WTC11 (cell line): ENCODE measurements at regions not wholly inside any gene's neighbourhood (a gene's known extent, or its start where the extent isn't known, plus 50 kb on each side); places are given as distances from the start of the nearest gene placed in this dataset.

Experiments used
- ATAC-seq: fragments of 200-7000 bp; cut with Tn5 transposase; 2 replicates; pipeline ENCODE4 v1.10.0; 2021; ENCODE audit warnings: mild to moderate bottlenecking, moderate library complexity
- CTCF ChIA-PET: fragments of 300-600 bp; sonication (Branson Sonifier 250); formaldehyde crosslinking; loops from one replicate; lab custom pipeline; 2021; ENCODE audit warnings: antibody characterized with exemption; lab: Charles Lee
- POLR2A ChIA-PET: fragments of 350-600 bp; sonication (Branson Sonifier 250); formaldehyde crosslinking; loops from one replicate; lab custom pipeline; 2021; ENCODE audit warnings: antibody characterized with exemption; lab: Charles Lee
- DNase-seq: peaks from one replicate; pipeline ENCODE4 v3.0.0; 2021; ENCODE audit warnings: low spot score
- H3K27ac Mint-ChIP-seq: 2 replicates; pipeline ENCODE4 v1.8.0; 2021; ENCODE audit warnings: mixed read lengths
- H3K27me3 Mint-ChIP-seq: 2 replicates; pipeline ENCODE4 v1.8.0; 2021; ENCODE audit warnings: low read depth, mild to moderate bottlenecking, moderate library complexity, mixed read lengths
- H3K36me3 Mint-ChIP-seq: 2 replicates; pipeline ENCODE4 v1.8.0; 2021; ENCODE audit warnings: mixed read lengths
- H3K4me1 Mint-ChIP-seq: 2 replicates; pipeline ENCODE4 v1.8.0; 2022; ENCODE audit warnings: mixed read lengths
- H3K4me3 Mint-ChIP-seq: 2 replicates; pipeline ENCODE4 v1.8.0; 2021; ENCODE audit warnings: mild to moderate bottlenecking, moderate library complexity, mixed read lengths
- H3K9me3 Mint-ChIP-seq: 2 replicates; pipeline ENCODE4 v1.8.0; 2021; ENCODE audit warnings: mixed read lengths
- EMX1 ChIP-seq: fragments of 250-450 bp; sonication (Bioruptor Pico); IDR thresholded peaks from 2 replicates; pipeline ENCODE4 v1.8.0; 2021; ENCODE audit warnings: mild to moderate bottlenecking
- ETV6 ChIP-seq: sonication (generic); formaldehyde crosslinking; IDR thresholded peaks from 2 replicates; pipeline ENCODE4 v1.8.1; 2022; ENCODE audit warnings: mild to moderate bottlenecking, missing genetic modification reagents
- GRHL2 ChIP-seq: fragments of 250-450 bp; sonication (Bioruptor Pico); IDR thresholded peaks from 2 replicates; pipeline ENCODE4 v1.8.0; 2022; ENCODE audit warnings: mild to moderate bottlenecking, moderate library complexity; ENCODE audit not compliant: insufficient replicate concordance, severe bottlenecking
- JAZF1 ChIP-seq: fragments of 250-450 bp; sonication (Bioruptor Pico); IDR thresholded peaks from 2 replicates; pipeline ENCODE4 v1.9.0; 2021; ENCODE audit warnings: moderate library complexity, mild to moderate bottlenecking, inconsistent platforms
- MXD4 ChIP-seq: fragments of 250-450 bp; sonication (Bioruptor Pico); IDR thresholded peaks from 2 replicates; pipeline ENCODE4 v1.8.0; 2021; ENCODE audit warnings: mild to moderate bottlenecking, moderate library complexity, borderline replicate concordance
- RELA ChIP-seq: sonication (generic); formaldehyde crosslinking; IDR thresholded peaks from 2 replicates; pipeline ENCODE4 v1.8.1; 2022; ENCODE audit warnings: missing genetic modification reagents, mild to moderate bottlenecking, borderline replicate concordance
- TEAD4 ChIP-seq: sonication (generic); formaldehyde crosslinking; IDR thresholded peaks from 2 replicates; pipeline ENCODE4 v1.8.0; 2022; ENCODE audit warnings: mild to moderate bottlenecking, missing genetic modification reagents
- TF ChIP-seq, protein P1 (sequence below): fragments of 250-450 bp; sonication (Bioruptor Pico); IDR thresholded peaks from 2 replicates; pipeline ENCODE4 v1.9.0; 2021; ENCODE audit warnings: moderate library complexity, mild to moderate bottlenecking, inconsistent platforms, borderline replicate concordance
- TF ChIP-seq, protein P2 (sequence below): fragments of 250-450 bp; sonication (Bioruptor Pico); conservative IDR thresholded peaks from 2 replicates; pipeline ENCODE4 v1.9.0; 2021; ENCODE audit warnings: mild to moderate bottlenecking
- TF ChIP-seq, protein P3 (sequence below): fragments of 250-450 bp; sonication (Bioruptor Pico); IDR thresholded peaks from 2 replicates; pipeline ENCODE4 v2.1.2; 2022; ENCODE audit warnings: mild to moderate bottlenecking, moderate library complexity
- TF ChIP-seq, protein P4 (sequence below): sonication (generic); formaldehyde crosslinking; IDR thresholded peaks from 2 replicates; pipeline ENCODE4 v1.8.1; 2023; ENCODE audit warnings: mild to moderate bottlenecking, missing genetic modification reagents, moderate library complexity
- TF ChIP-seq, protein P5 (sequence below): sonication (generic); formaldehyde crosslinking; IDR thresholded peaks from 2 replicates; pipeline ENCODE4 v1.8.1; 2023; ENCODE audit warnings: mild to moderate bottlenecking, missing genetic modification reagents

DNA sequence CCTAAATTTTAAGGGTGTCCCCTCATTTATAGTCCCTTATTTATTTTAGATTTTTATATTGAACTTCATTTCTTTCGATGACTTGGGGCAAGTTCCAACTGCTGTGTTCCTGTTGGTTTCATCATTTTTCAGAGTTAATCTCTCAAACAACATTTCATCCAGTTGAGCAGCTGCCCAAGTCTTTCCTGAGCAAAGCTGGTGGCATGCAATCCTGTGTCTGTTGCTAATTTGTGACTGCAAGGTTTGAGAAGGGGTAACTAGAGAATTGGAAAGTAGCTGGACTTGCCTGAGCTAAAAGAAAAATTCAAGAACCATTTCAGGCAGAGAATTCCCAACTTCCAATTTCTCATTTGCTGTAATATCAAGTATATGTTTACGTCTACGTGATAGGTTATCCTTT lies 881.5 kb upstream of the SLC35B3 start:
- H3K9me3 Mint-ChIP-seq = no peaks in the 10 kb centered on the region
- CTCF ChIA-PET = no interaction called here
- ATAC-seq (no peak), DNase-seq (no peak)
- peaks cover 29% of the 10 kb centered on the region for H3K4me1 Mint-ChIP-seq
- H3K36me3 Mint-ChIP-seq = no peaks in the 10 kb centered on the region
- H3K4me3 Mint-ChIP-seq = no peak overlapping the region
- H3K27ac Mint-ChIP-seq = no peak overlapping the region
- TF ChIP-seq, protein P1, sequence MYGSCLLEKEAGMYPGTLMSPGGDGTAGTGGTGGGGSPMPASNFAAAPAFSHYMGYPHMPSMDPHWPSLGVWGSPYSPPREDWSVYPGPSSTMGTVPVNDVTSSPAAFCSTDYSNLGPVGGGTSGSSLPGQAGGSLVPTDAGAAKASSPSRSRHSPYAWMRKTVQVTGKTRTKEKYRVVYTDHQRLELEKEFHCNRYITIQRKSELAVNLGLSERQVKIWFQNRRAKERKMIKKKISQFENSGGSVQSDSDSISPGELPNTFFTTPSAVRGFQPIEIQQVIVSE (CRISPR knock-in tag) = no peak
- TF ChIP-seq, protein P2, sequence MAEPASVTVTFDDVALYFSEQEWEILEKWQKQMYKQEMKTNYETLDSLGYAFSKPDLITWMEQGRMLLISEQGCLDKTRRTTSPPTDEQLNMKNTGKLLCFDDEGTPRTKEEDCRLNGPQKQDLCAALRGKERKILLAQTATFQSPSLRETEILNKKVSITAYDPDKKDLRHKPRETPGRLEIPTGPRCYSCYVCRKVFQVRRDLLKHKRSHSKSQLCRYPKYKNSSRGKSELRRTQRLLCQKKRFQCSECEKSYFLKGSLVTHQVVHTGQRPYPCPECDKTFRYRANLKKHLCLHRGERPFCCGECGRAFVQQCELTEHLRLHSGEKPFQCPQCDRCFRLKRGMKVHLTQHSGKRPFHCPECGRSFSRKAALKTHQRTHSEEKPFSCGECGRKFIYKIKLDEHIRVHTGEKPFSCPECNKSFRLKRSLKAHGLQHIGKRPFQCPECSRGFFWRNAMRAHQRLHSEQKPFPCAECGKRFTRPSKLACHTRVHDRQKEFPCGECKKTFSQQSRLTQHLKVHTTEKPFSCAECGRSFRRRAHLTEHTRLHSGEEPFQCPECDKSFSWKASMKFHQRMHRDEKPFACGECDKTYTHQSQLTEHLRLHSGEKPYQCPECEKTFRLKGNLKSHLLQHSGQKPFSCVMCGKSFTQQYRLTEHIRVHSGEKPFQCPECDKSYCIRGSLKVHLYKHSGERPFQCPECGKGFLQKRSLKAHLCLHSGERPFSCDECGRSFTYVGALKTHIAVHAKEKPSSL (CRISPR knock-in tag) = no peak
- TF ChIP-seq ETV6 (CRISPR knock-in tag) = no peak
- no peak for TF ChIP-seq TEAD4 (CRISPR knock-in tag)
- POLR2A ChIA-PET = no interaction called here
- H3K27me3 Mint-ChIP-seq = no peaks in the 10 kb centered on the region

DNA sequence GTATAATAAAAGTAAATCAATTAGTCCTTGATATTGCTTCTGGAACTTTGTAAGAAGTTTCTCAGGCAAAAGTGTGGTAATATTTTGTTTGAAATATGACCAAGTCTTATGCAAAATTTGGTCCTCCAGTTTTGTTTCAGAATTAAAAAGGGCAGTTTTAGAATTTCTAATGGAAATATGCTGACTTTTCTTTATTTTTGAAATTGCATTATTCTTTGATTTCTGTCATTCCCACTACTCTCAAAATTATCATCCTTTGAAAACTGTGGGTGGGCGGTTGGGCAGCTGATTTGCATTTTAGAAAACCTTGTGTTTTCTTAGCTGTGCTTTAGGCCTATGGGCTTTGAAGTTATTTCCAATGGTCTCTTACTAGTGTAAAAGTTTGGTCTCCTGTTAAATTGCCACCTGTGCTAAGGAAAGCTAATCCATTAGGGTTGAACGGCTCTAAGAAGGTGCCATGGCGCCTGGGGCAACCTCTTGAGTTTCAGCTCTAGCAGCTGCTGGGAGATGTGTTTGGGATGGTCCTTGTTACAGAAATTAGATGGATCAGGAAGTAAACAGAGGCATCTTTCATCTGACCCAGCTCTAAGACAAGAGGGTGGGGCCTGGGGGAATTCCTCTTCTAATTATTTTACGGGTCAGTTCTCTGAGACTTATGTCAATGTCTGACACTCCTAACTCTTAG lies 880.8 kb upstream of the SLC35B3 start:
- ChIA-PET CTCF (no interaction called here), POLR2A (no interaction called here)
- no peak overlapping the region for H3K4me3 Mint-ChIP-seq
- no peaks in the 10 kb centered on the region for H3K9me3 Mint-ChIP-seq
- no peaks in the 10 kb centered on the region for H3K36me3 Mint-ChIP-seq
- H3K27me3 Mint-ChIP-seq = no peaks in the 10 kb centered on the region
- ATAC-seq = no peak
- H3K27ac Mint-ChIP-seq = no peak overlapping the region
- DNase-seq = no peak
- H3K4me1 Mint-ChIP-seq = peaks cover 23% of the 10 kb centered on the region
- TF ChIP-seq RELA (CRISPR knock-in tag) (no peak), TEAD4 (CRISPR knock-in tag) (no peak)
- TF ChIP-seq, protein P3, sequence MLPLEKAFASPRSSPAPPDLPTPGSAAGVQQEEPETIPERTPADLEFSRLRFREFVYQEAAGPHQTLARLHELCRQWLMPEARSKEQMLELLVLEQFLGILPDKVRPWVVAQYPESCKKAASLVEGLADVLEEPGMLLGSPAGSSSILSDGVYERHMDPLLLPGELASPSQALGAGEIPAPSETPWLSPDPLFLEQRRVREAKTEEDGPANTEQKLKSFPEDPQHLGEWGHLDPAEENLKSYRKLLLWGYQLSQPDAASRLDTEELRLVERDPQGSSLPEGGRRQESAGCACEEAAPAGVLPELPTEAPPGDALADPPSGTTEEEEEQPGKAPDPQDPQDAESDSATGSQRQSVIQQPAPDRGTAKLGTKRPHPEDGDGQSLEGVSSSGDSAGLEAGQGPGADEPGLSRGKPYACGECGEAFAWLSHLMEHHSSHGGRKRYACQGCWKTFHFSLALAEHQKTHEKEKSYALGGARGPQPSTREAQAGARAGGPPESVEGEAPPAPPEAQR (CRISPR knock-in tag) = no peak

DNA sequence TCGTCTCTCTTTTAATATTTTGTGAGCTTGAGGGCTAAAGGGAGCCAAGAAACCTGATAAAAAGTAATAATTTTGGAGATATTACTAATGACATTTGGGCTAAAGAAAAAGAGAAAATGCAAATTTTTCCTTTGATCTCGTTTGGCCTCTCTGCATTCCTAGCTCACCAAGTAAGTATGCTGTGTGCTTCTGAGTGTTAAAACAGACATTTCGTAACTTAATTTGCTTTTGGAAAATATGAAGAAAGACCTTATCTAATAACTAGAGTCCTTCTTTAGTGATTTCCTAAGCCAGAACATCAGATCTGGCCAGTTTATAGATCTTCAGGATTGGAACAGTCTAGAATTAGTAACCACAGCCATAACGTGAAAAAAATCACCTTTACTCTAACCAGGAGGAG lies 872.9 kb upstream of the SLC35B3 start:
- no peak for TF ChIP-seq GRHL2
- no peak for TF ChIP-seq MXD4 (CRISPR knock-in tag)
- TF ChIP-seq, protein P4, sequence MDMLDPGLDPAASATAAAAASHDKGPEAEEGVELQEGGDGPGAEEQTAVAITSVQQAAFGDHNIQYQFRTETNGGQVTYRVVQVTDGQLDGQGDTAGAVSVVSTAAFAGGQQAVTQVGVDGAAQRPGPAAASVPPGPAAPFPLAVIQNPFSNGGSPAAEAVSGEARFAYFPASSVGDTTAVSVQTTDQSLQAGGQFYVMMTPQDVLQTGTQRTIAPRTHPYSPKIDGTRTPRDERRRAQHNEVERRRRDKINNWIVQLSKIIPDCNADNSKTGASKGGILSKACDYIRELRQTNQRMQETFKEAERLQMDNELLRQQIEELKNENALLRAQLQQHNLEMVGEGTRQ (CRISPR knock-in tag) = no peak
- no peak for TF ChIP-seq JAZF1 (CRISPR knock-in tag)
- TF ChIP-seq, protein P1 (CRISPR knock-in tag) = no peak
- no peak for TF ChIP-seq EMX1 (CRISPR knock-in tag)
- TF ChIP-seq, protein P5, sequence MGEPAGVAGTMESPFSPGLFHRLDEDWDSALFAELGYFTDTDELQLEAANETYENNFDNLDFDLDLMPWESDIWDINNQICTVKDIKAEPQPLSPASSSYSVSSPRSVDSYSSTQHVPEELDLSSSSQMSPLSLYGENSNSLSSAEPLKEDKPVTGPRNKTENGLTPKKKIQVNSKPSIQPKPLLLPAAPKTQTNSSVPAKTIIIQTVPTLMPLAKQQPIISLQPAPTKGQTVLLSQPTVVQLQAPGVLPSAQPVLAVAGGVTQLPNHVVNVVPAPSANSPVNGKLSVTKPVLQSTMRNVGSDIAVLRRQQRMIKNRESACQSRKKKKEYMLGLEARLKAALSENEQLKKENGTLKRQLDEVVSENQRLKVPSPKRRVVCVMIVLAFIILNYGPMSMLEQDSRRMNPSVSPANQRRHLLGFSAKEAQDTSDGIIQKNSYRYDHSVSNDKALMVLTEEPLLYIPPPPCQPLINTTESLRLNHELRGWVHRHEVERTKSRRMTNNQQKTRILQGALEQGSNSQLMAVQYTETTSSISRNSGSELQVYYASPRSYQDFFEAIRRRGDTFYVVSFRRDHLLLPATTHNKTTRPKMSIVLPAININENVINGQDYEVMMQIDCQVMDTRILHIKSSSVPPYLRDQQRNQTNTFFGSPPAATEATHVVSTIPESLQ = no peak
- Mint-ChIP-seq H3K4me1 (peaks cover 13% of the 10 kb centered on the region), H3K9me3 (peaks cover 4% of the 10 kb centered on the region), H3K36me3 (0 out of 2 replicates have a peak, but pooled peaks cover 2% of the 10 kb centered on the region), H3K27me3 (no peaks in the 10 kb centered on the region), H3K4me3 (no peak overlapping the region), H3K27ac (no peak overlapping the region)
- POLR2A ChIA-PET = no interaction called here
- DNase-seq = no peak
- ATAC-seq = no peak
- CTCF ChIA-PET = interaction anchor here (0.7 kb wide), 1 partner anchor 14 kb away, joined by 3 read pairs; no protein-coding TSS in a partner anchor
